Smooth muscle cell (in vitro differentiated cells): ENCODE measurements at regions not wholly inside any gene's neighbourhood (a gene's known extent, or its start where the extent isn't known, plus 50 kb on each side); places are given as distances from the start of the nearest gene placed in this dataset.

Source experiments
- DNase-seq: peaks from one replicate; lab custom pipeline; 2025; ENCODE audit not compliant: unreplicated experiment; lab: John Stamatoyannopoulos, UW
- H2AFZ ChIP-seq: fragments of 200-600 bp; sonication (generic); 2 replicates; pipeline ENCODE4 v1.6.0; 2016; ENCODE audit warnings: antibody characterized with exemption, low read depth, mild to moderate bottlenecking
- H3F3A ChIP-seq: fragments of 200-600 bp; sonication (generic); 2 replicates; pipeline ENCODE4 v1.6.0; 2017; ENCODE audit warnings: antibody characterized with exemption, low read depth
- H3K27ac ChIP-seq: fragments of 200-600 bp; sonication (generic); 2 replicates; pipeline ENCODE4 v1.5.1; 2016; ENCODE audit warnings: low read depth, mild to moderate bottlenecking
- H3K27me3 ChIP-seq: fragments of 200-600 bp; sonication (generic); 2 replicates; pipeline ENCODE4 v1.6.1; 2016; ENCODE audit warnings: low read depth, mild to moderate bottlenecking
- H3K36me3 ChIP-seq: fragments of 200-600 bp; sonication (generic); 2 replicates; pipeline ENCODE4 v1.5.1; 2016; ENCODE audit warnings: low read depth
- H3K4me1 ChIP-seq: fragments of 200-600 bp; sonication (generic); 2 replicates; pipeline ENCODE4 v1.5.1; 2016; ENCODE audit warnings: low read depth
- H3K4me2 ChIP-seq: fragments of 200-600 bp; sonication (generic); 2 replicates; pipeline ENCODE4 v1.6.0; 2016; ENCODE audit warnings: mild to moderate bottlenecking
- H3K4me3 ChIP-seq: fragments of 200-600 bp; sonication (generic); 2 replicates; pipeline ENCODE4 v1.5.1; 2016; ENCODE audit warnings: mild to moderate bottlenecking
- H3K79me2 ChIP-seq: fragments of 200-600 bp; sonication (generic); 2 replicates; pipeline ENCODE4 v1.6.0; 2016; ENCODE audit warnings: low read depth, mild to moderate bottlenecking
- H3K9ac ChIP-seq: fragments of 200-600 bp; sonication (generic); 2 replicates; pipeline ENCODE4 v1.6.0; 2016; ENCODE audit warnings: low read depth
- H3K9me3 ChIP-seq: fragments of 200-600 bp; sonication (generic); replicated peaks from 2 replicates; pipeline ENCODE4 v1.5.1; 2016; ENCODE audit warnings: low read depth
- H4K20me1 ChIP-seq: fragments of 200-600 bp; sonication (generic); 2 replicates; pipeline ENCODE4 v1.6.0; 2016; ENCODE audit warnings: low read depth
- CTCF ChIP-seq: fragments of 200-600 bp; sonication (generic); IDR thresholded peaks from 2 replicates; pipeline ENCODE4 v1.5.1; 2017; ENCODE audit warnings: borderline replicate concordance, mild to moderate bottlenecking, antibody characterized with exemption; ENCODE audit not compliant: insufficient read depth, poor library complexity, severe bottlenecking
- WGBS: methylation state at CpG from one replicate; pipeline ENCODE4 v1.1.7; 2016; ENCODE audit warnings: low lambda C conversion rate; 5-methylcytosine and 5-hydroxymethylcytosine counted together

DNA sequence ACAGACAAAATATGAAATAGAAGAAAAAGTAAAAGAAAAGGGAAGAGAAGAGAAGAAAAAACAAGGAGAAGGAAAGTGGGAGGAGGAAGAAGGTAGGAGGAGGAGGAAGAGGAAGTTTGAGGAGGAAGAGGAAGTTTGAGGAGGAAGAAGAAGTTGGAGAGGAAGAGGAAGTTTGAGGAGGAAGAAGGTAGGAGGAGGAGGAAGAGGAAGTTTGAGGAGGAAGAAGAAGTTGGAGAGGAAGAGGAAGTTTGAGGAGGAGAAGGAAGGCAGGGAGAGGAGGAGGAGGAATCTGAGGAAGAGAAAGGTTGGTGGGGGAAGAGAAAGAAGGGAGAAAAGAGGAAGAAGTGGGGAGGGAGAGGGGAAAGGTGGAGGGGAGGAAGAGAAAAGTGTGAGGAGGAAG lies 169.2 kb upstream of the RORA start:
- H3K27me3 ChIP-seq, result no peaks in the 10 kb centered on the region
- no peak overlapping the region for H3K27ac ChIP-seq
- no peaks in the 10 kb centered on the region for H3K4me1 ChIP-seq
- no peak overlapping the region for H2AFZ ChIP-seq
- H3F3A ChIP-seq, result no peaks in the 10 kb centered on the region
- H3K36me3 ChIP-seq, result no peaks in the 10 kb centered on the region
- H3K9me3 ChIP-seq, result no peaks in the 10 kb centered on the region
- H3K4me3 ChIP-seq, result no peak overlapping the region
- no peaks in the 10 kb centered on the region for H4K20me1 ChIP-seq
- no peak for DNase-seq
- no peak for TF ChIP-seq CTCF
- H3K9ac ChIP-seq, result no peak overlapping the region
- no peak overlapping the region for H3K4me2 ChIP-seq
- no peaks in the 10 kb centered on the region for H3K79me2 ChIP-seq

DNA sequence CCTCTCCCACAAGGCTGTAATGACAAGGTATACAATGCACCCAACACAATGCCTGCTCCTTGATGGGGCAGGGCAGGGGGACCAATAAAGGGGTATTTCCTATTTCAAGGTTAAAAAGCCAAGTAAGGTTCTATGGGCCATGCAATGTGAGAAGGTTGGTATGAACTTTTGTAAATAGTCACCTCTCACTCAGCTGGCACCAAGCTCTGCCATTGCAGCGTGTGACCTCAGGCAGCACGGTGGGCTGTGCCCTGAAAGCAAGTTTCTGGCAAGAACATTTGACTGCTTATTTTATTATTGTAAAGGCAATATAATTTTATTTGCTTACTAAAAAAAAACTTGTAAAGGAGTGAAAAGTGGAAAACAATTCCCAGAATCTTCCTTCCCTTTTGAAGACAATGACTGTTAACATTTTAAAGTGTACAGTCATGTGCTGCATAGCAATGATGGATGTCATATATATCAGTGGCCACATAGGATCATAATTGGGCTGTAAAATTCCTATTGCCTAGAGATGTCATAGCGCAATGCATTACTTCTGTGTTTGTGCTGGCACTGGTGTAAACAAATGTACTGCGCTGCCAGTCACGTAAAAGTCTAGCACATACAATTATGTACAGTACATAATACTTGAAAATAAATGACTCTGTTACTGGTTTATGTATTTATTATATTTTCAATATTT lies 167.3 kb upstream of the RORA start:
- TF ChIP-seq CTCF, result no peak
- no peaks in the 10 kb centered on the region for H3K79me2 ChIP-seq
- H3F3A ChIP-seq, result no peaks in the 10 kb centered on the region
- H3K36me3 ChIP-seq, result no peaks in the 10 kb centered on the region
- no peak overlapping the region for H3K27ac ChIP-seq
- H3K4me3 ChIP-seq, result no peak overlapping the region
- H2AFZ ChIP-seq, result no peak overlapping the region
- H4K20me1 ChIP-seq, result no peaks in the 10 kb centered on the region
- H3K27me3 ChIP-seq, result no peaks in the 10 kb centered on the region
- 92% methylated on average over 5 of the region's 5 CpGs for WGBS
- no peak for DNase-seq
- no peak overlapping the region for H3K9ac ChIP-seq
- no peaks in the 10 kb centered on the region for H3K4me1 ChIP-seq
- H3K9me3 ChIP-seq, result no peaks in the 10 kb centered on the region
- no peak overlapping the region for H3K4me2 ChIP-seq

DNA sequence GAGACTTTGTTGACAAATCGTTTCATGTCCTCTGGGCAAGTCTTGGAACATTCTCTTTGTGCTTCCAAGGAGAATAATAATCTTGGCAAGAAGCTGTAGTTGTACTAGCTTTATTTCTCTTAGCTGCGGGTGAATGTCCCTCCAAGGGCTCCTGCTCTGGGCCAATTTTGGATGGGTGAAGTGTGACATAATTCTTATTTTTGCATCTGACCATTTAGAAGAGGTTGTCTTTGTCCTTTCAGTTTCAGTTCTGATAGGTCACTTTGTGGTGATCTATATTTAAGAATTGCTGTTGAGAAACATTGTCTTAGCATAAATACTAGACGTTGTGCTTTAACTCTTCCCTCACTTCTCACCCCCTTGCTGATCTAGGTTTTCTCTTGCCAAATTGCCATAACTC lies 164.8 kb upstream of the RORA start:
- WGBS, result 80% methylated on average over 3 of the region's 3 CpGs
- H3K27ac ChIP-seq, result no peak overlapping the region
- H2AFZ ChIP-seq, result no peak overlapping the region
- H4K20me1 ChIP-seq, result no peaks in the 10 kb centered on the region
- no peaks in the 10 kb centered on the region for H3K36me3 ChIP-seq
- no peak overlapping the region for H3K4me3 ChIP-seq
- H3K9ac ChIP-seq, result no peak overlapping the region
- H3K9me3 ChIP-seq, result no peaks in the 10 kb centered on the region
- H3K79me2 ChIP-seq, result no peaks in the 10 kb centered on the region
- no peaks in the 10 kb centered on the region for H3K27me3 ChIP-seq
- no peak for DNase-seq
- TF ChIP-seq CTCF, result no peak
- no peaks in the 10 kb centered on the region for H3F3A ChIP-seq
- no peaks in the 10 kb centered on the region for H3K4me1 ChIP-seq
- no peak overlapping the region for H3K4me2 ChIP-seq

- H3K9me3 ChIP-seq, result no peaks in the 10 kb centered on the region
- no peaks in the 10 kb centered on the region for H4K20me1 ChIP-seq
- no peak overlapping the region for H3K27ac ChIP-seq
- WGBS, result 94% methylated on average over 3 of the region's 3 CpGs
- no peaks in the 10 kb centered on the region for H3K4me1 ChIP-seq
- no peak overlapping the region for H3K9ac ChIP-seq
- no peaks in the 10 kb centered on the region for H3K36me3 ChIP-seq
- no peak overlapping the region for H3K4me2 ChIP-seq
- no peak for DNase-seq
- no peaks in the 10 kb centered on the region for H3K79me2 ChIP-seq
- TF ChIP-seq CTCF, result no peak
- H3K27me3 ChIP-seq, result no peaks in the 10 kb centered on the region
- no peak overlapping the region for H2AFZ ChIP-seq
- H3K4me3 ChIP-seq, result no peak overlapping the region
- no peaks in the 10 kb centered on the region for H3F3A ChIP-seq
These were observed 164.4 kb upstream of the RORA start for GRCh38 chr15:61393524-61393923.
